Stimulated activated CD8-positive, alpha-beta memory T cell treated with anti-CD3 and anti-CD28 coated beads, Interleukin-12 subunit alpha, Interleukin-12 subunit beta, amount 100 ng/mL, for 4 hours (primary cell): ENCODE measurements at regions not wholly inside any gene's neighbourhood (a gene's known extent, or its start where the extent isn't known, plus 50 kb on each side); places are given as distances from the start of the nearest gene placed in this dataset.

Source experiments
- DNase-seq: peaks from one replicate; pipeline ENCODE4 v3.0.0-alpha.2; 2020; ENCODE audit warnings: low read depth

DNA sequence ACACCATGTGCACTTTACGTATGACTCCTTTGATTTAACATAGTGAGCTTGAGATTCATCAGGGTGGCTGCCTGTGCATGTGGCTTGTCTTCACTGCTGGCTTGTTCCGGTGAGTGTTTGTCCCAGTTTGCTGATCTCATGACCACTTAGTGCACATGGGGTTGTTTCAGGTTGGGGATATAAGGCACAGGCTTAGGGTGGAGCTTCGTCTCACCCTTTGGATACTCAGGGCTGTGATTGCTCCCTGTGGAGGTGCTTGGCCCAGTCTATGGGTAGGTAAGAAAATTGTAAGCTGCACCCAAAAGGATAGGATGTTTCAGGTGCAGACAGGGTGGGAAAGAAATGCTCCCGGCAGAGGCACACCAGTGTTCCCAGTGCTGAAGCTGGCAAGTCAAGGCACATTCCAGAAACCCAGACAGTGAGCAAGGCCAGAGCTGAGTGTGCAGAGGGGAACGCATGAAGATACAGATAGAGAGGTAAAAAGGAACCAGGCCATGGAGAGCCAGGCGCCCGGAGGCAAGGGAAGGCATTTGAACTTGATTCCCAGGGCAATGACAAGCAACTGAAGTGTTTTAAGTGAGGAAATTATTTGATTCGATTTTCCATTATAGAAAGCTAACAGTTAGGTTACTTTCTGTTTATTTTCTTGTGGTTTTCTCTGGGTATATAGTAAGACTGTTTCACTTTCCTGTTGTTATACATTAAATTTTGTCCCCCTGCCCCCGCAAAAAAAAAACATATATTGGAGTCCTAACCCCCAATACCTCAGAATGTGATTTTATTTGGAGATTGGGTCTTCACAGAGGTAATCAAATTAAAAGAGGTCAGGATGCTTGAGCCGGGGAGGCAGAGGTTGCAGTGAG is 289.8 kb upstream of the KLF6 start:
- DNase-seq, result no peak

GRCh38 chr10:4073912-4074311 is 288.9 kb upstream of the KLF6 start:
- DNase-seq, result no peak

DNA sequence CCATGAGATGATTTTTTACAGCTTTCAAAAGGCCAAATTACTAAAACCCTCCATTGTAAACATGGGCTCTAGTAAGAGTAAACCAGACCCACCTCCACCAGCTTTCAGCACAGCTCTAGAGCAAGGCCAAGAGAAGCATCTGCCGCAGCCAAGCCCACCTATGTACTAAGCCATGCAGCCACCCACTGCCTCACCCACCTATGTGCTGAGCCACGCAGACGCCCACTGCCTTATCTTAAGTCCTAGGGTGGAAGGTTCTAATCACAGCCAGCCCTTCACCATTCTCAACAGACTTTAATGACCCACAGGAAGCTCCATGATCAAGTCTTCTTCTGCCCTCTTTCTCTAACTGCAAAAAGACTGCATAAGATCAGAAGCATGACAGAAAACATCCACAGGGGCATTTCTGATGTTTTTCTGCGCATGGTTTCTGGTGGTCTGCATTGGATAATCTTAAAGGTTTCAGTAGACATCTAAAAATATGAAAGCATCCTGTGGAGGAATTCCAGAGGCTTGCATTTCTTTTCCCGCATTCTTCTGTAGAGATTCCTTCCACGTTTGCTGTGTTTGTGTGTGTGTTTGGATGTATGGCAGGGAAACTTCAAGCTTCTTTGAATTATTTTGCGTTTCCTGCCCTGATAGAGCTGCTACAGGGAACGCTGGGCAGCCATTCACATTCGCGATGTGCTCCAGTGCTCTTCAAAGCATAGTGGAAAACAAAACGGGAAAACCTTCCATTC is 286.1 kb upstream of the KLF6 start:
- no peak for DNase-seq

GRCh38 chr10:4070184-4070583 is 285.2 kb upstream of the KLF6 start:
- no peak for DNase-seq

- DNase-seq, result no peak
Measured at GRCh38 chr10:4069491-4069890, 284.5 kb upstream of the KLF6 start.

DNA sequence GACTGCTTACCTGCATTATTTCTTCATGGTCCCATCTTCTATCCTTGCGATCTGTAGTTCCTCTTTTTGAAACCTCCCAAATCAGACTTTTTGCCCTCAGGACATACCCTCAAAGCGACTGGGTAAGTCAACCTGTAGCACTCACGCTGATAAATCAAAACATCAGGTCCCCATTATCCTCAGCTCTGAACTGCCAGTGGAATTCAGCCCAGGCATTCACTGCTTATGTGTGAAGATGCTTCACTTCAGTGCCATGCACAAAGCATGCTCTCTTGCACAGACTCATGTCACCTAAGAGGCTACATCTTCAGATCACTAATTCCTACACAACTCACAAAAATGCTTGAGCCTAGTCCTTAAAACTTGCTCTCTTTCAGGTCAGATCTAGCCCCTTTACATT is 283.6 kb upstream of the KLF6 start:
- DNase-seq, result no peak

GRCh38 chr10:4067931-4068561 is 283.0 kb upstream of the KLF6 start:
- no peak for DNase-seq

GRCh38 chr10:4067531-4067930 is 282.5 kb upstream of the KLF6 start:
- no peak for DNase-seq

GRCh38 chr10:4066581-4067390 is 281.8 kb upstream of the KLF6 start:
- no peak for DNase-seq

GRCh38 chr10:4064489-4064888 is 279.5 kb upstream of the KLF6 start:
- no peak for DNase-seq

- no peak for DNase-seq
Measured at GRCh38 chr10:4063717-4064116, 278.7 kb upstream of the KLF6 start.

GRCh38 chr10:4062751-4063150 is 277.7 kb upstream of the KLF6 start:
- no peak for DNase-seq

DNA sequence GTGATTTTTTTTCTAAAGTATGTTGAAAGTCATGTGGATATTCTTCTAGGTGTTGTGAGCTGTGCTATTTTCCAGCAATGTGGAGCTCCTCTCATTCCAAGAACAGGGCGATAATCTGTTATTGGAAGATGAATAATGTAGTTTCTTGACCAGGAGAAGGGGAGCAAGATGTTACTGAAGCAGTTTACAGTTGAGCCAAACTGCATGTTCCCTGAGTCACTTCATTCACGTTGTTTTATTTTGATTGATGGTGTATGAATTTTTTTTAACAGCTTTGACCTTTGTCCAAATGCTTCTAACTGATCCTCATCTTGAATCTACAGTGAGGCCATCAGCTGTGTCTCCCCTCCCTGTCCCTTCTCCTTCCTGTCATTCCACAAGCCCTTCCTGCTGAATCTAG is 277.1 kb upstream of the KLF6 start:
- DNase-seq, result no peak

- DNase-seq, result no peak
Measured at GRCh38 chr10:4061441-4061951, 276.5 kb upstream of the KLF6 start.

GRCh38 chr10:4059471-4060138 is 274.6 kb upstream of the KLF6 start:
- DNase-seq, result no peak

DNA sequence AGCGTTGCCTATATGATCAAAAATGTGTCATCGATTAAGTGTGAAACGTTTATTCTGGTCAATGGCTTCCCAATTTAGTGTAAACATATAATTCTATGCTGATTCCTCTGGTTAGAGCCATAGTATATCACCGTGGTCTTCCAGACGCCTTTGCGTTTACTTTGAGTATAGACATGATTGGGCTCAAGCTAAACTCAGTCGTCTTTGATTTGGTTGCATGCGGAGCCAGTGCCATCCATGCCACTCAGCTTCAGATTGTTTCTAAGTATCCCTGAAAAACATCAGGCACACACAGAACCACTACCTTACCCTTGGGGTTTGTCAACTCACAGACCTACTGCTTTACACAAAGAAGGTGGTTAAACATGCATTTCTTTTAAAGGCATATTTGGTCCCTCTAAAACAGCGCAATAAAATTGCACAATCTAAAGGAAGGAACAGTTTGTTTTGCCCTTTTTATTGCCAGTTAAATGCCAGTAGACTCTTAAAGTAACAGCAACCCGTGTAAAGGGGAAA is 273.6 kb upstream of the KLF6 start:
- no peak for DNase-seq

DNA sequence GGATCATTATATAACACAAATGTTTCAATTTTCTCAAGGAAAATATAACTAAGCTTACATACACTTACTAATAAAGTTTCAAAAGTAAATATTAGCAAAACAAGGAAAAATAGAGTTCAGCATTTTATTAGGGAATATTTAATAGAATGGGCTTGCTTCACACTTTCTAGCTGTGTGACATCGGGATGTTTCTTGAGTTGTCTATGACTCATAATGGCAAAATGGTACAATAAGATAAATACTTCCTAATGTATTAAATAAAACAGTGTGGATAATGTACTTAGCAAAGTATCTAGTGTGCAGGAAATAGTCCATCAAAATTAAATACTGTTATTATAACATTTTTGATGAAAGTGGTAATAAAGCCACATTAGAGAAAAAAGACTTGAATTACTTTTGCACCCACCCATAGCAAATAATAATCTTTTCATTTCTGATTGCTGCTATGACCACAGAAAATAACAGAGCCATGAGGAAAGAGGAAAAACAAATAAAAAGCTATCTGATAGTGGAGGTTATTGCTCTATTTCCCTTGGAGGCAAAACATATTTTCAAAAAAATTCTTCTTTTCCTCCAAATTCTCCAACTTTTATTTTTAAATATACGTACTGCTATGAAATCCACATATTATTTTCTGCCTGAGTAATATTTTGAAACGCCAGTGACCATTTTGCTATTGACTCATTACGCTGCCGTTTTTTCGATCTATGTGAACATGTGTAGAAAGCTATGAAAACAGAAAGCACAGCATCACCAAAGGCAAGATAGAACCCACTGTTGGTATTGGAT is 272.9 kb upstream of the KLF6 start:
- DNase-seq, result no peak

DNA sequence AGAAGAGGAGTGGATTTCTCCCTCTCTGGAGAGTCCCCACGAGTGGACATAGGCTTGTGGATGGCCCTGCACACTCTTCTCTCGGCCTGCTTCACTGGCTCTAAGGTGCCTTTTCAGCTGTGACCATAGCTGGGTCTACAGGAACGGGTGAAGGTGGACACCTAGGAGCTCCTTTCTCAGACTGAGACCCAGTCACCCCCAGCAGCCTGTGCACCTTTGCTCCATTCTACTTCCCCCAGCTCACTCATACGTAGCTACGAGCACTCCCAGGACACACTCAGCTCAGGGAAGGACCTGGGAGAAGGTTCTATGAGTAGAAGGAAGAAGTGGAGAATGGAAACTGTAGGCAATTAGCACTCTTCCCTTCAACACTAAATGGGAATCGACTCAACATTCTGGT is 272.0 kb upstream of the KLF6 start:
- DNase-seq, result no peak

DNA sequence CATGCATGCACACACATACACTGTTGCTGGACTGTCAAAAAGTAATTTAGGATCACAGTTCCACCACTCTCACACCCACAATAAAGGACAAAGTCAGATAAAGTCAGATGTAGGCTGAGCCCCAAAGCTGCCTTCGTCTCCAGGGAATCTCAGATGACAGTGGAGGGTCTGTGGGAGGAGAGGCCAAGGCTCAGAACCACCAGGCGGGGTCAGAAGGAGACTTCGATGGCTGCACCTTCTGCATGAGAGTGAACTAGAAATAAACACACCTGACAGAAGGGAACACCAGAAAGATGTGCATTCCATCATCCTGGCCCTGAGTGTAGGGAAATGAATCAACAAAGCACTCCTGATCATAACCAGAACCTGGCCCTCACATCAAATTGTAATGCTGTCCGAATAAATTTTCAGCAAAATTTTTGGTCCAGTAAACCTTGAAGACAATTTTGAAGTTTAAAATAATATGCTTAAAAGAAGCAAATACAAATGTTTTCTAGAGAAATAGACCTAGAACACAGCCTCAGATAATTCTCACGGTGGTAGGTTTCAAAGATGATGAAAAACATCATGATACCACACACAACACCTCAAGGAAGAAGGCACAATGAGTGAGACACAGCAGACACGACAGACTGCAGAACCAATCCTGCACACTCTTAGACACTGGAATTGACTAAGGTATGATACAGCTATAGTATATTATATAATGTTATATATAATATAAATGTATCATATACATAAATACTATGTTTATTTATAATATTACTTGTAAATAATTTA is 269.8 kb upstream of the KLF6 start:
- no peak for DNase-seq

GRCh38 chr10:4053940-4054339 is 268.9 kb upstream of the KLF6 start:
- DNase-seq, result no peak
